Umbilical cord (tissue), 1 donor: ENCODE measurements at regions not wholly inside any gene's neighbourhood (a gene's known extent, or its start where the extent isn't known, plus 50 kb on each side); places are given as distances from the start of the nearest gene placed in this dataset.
"Not testable (repeated sequence)": the region's sequence is repeated elsewhere in the genome, so short reads cannot be mapped to it uniquely, and the experiment has no call there.

Source experiments
- DNase-seq: peaks from one replicate; pipeline ENCODE4 v3.0.0-alpha.2; 2015; ENCODE audit warnings: low spot score

DNA sequence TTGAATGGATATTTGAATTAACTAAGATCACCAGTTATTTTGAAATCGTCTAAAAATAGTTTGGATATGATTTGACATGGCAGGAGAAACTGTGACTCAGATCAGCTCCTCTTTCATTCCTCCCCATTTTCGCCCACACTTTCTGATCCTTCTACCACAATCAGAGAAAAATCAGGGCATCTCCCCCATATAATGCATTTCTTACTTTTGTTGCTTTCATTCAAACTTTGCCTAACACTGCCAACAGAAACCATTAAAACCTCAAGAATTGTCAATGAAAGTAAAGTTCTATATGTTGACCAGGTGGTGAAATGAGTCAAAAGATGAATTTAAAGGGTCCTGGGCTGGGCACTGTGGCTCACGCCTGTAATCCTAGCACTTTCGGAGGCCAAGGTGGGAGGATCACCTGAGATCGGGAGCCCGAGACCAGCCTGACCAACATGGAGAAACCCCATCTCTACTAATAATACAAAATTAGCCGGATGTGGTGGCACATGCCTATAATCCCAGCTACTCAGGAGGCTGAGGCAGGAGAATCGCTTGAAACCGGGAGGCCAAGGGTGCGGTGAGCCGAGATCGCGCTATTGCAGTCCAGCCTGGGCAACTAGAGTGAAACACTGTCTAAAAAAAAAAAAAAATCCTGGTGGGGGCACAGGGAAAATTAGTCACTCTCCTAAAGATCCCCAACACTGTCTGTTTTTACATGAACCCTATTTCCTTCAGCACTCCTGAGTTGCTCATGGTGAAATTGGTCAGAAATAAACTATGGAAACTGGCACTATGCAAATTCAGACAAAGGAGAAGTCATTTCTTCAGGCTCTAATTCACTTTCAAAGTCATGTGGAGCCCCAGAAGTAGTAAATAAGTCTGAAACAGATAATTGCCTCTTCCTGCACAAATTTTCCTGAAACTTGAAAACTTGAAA, 122.8 kb upstream of the NOCT start:
- DNase-seq, result no peak

- DNase-seq, result no peak
Observed at GRCh38 chr4:138891631-138892031, 124.0 kb upstream of the NOCT start.

- no peak for DNase-seq
Observed at GRCh38 chr4:138890891-138891570, 124.5 kb upstream of the NOCT start.

DNA sequence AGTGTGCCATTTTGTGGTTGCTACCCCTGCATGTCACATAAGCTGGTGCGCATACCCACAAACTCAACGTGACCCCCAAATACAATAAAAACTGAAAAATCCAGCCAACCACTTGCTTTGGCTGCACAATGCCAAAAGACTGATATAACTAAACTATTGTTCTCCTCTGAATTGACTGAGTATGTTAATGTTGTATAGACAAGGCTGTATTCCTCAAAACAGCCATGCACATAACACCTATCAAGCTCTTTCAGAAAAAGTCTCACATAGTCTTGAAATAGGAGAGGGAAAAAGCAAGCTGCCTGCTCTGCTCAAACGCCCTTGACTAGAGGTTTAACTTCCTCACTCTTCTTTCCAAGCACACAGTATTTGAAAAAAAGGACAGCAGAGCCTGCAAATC, 126.4 kb upstream of the NOCT start:
- no peak for DNase-seq

DNA sequence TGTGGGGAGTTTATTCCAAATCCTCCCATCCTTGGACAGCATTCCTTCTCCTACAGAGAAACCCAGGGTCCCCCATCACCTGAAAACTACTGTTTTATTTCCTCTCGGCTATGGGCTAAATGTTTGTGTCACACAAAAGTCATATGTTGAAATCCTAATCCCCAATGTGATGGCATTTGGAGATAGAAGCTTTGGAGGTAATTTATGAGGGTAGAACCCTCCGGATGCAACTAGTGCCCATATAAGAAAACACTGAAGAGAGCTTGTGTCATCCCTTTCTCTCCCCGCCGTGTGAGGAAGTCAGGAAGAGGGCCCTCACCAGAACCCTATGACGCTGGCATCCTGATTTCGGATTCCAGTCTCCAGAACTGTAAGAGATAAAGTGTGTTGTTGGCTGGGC, 127.8 kb upstream of the NOCT start:
- no peak for DNase-seq

DNA sequence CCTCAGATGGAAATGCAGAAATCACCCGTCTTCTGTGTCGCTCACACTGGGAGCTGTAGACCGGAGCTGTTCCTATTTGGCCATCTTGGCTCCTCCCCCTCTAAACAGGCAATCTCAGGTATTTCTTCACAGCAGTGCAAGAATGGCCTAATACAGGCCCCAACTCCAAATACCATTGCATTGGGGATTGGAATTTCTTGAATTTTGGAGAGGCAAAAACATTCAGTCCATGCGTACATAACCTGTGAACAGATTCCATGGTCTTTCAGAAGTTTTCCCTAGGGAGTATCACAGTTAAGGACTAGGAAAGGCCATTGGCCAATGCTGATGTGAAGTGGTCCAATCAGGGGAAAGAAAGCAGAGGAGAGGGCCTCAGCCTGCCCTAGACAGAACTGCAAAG, 128.2 kb upstream of the NOCT start:
- no peak for DNase-seq

GRCh38 chr4:138879757-138880156, 135.8 kb upstream of the NOCT start:
- DNase-seq, result no peak

DNA sequence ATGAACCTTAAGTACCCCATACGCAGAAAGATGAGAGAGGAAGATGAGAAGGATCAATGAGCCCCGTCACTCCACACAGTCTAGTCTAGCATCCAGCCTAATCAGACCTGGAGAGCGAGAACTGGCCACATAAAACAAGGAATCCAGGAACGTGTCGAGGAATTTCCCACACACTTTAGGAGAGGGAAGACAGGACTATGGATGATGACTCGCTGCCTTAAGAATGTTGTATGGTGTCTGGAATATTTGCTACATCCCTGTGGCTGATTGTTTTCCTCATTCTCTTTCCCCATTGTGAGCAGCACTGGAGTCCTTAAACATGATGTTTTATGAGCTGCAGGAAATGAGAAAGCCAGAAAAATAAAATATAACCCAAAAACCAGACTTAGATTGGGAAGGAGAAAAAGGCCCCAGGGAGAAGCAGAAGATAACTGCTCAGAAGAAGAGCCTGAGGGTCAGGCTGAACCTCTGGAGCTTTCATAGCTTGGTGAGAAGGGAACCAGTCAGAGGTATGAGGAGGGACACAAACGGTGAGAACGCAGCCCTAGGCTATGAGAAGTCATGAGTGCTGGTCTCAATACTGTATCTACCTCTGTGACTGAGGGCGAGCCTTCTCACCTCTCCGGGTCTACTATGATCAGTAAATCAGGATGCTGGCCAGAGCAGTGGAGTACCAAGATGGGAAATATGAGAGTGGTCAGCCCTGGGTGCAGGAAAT, 139.5 kb upstream of the NOCT start:
- peak; percentile 52 for DNase-seq

- peak; percentile 46 for DNase-seq
Observed at GRCh38 chr4:138871555-138871875, 144.1 kb upstream of the NOCT start.

DNA sequence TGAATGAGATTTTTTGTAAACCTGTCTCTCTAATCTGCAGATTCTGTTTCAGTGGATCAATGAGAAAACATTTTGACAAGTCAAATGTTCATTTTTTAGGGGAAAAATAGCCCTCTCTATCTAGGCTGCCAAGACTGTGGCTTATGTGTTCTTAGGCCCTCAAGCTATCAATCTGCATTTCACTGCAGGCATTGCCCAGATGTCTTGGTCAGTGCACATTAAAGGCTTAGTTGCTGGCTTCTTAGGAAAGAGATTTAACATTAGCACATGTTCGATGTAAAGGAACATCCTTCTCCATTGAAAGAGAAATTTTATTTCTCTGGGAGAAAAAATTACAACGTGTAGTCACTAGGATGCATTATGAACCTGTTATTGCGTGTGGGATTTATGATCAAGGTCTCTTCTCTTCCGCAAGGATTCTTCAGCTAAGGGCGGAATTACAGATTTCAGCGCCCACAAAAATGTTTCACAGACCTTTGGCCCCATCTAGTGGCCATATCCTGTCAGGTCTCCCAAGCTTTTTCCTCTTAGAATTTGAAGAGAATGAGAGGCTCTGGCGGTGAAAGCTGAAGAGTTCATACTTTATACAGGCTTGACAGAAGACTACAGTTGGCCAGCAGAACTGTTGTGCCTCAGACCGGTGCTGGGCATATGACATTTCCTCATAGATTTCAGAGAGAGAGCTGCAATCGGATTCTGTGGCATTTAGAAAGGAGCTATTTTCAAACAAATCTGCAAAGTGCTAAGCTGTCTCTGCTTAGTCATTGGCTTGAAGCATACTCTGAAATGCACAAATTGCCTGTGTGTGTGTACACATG, 144.6 kb upstream of the NOCT start:
- DNase-seq, result peak; percentile 94

DNA sequence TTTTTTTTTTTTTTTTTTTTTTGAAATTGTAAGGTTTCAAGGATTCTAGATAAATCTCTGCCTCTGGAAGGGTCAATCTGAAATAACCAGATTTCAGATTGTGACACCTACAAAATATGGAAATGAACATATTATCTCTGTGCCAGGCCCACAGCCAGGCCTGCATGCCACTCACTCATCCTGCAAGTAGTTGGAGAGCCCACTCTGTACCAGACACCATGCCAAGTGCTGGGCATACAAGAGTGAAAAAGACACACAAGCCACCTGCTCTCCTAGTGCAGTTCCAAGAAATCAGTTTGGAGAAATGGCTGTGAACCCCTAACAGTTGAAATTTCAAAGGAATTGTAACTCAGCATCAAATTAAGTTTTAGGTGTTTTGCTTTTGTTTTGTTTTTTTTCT, 145.9 kb upstream of the NOCT start:
- no peak for DNase-seq

DNA sequence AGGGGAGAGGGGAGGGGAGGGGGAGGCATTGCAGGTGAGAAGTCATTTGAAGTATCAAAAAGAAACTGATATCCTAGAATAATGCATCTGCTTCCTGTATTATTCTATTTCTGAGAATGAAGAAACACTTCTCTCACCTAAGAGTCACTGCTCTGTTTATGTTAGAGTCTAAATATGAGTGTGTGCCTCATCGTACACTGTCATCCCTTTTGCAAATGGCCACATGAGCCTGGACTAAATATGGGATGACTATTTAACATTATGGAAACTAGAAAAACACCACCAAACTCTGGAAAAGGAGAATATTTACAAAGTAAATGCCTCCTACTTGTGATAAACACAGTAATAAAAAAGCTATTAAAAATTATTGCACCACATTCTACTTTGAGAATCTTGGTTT, 146.4 kb upstream of the NOCT start:
- no peak for DNase-seq

GRCh38 chr4:138868562-138868961, 147.0 kb upstream of the NOCT start:
- no peak for DNase-seq

GRCh38 chr4:138867404-138867803, 148.2 kb upstream of the NOCT start:
- DNase-seq, result no peak

- no peak for DNase-seq
Observed at GRCh38 chr4:138866314-138866713, 149.3 kb upstream of the NOCT start.

DNA sequence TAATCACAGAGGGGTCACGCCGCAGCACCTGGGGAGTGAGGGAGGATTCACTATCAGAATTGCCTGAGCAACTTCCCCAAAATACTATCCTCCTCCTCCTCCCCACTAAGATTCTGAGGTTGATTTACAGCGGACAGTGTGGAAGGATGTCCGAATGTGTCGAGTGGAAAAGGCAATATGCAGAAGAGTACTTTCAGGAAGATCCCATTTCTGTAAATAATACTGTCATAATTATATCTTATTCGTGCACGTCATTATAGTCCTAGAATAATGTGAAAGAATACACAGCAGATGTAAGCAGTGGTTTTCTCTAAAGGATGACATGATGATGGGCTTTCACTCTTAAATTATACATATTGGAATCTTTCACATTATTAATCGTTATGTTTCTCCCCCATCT, 149.8 kb upstream of the NOCT start:
- DNase-seq, result no peak

DNA sequence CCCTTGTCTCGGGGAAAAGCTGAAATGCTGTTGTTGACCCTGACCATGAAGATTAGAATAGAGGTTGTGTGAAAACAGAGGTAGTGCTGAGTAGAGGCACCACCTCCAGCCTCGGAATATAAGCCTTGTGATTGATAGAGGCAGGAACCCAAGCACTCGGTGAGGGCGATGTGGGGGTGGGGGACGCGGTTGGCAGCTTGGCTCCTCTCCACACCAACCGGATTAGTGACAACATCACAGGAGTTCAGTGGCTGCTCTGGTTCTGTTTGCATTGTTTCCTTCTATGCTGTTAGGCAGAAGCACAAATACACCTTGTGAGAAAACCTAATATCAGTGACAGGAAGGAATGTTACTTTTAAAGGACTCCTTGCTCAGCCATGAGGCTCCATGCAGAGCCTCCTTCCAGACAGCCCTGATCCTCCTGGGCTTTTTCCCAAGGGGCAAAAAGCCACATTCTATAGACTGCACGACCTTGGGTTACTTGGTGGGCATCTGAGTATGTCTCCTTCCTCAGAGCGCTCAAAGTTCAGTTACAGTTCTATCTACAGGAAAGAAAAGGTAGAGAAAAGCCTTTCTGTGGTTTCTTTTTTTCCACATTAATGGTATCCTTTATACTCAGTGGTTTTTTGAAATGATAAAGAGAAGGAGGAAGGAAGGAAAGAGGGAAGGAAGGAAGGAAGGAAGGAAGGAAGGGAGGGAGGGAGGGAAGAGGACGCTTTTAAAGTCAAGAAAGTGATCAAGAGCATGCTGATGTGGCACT, 150.4 kb upstream of the NOCT start:
- no peak for DNase-seq

DNA sequence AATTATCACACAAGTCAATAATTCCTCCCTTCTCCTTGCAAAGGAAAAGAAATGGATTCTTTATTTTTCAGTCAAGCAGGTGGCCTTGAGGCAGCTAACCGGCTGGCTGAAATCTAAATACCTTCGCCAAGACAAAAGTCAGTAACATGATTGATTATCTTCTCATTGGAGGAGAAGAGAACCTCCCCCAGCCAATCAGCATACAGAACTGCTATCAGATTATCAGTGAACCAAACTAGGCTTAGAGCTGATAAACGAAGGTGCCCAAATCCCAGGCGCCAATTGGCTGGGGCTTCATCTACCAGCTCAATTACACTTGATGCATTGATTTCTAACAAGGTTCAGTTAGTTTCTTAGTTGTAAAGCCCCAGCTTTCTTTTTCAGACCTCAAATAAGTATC, 152.4 kb upstream of the NOCT start:
- no peak for DNase-seq

DNA sequence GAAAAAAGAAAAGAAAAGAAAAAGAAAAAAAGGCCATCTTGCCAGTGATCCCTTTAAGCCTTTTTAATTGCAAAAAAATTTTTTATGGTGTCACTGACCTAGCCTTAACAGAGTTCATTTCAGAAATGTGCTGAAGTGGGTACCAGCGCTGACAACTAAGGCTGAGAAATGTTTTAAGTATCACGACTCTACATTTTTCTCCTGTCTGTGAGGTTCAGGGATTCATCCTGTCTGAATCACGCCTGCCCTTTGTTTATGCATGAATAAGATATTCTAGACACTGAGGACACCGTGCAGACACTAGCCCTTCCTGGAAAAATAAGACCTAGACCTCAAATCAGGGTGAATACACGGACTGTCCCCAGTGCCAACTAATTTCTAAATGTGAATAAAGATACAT, 154.4 kb upstream of the NOCT start:
- DNase-seq, result no peak

GRCh38 chr4:138860357-138860756, 155.2 kb upstream of the NOCT start:
- not testable (repeated sequence) for DNase-seq

GRCh38 chr4:138859254-138859653, 156.3 kb upstream of the NOCT start:
- no peak for DNase-seq
